Stimulated activated CD8-positive, alpha-beta memory T cell treated with anti-CD3 and anti-CD28 coated beads, Interleukin-4, amount 100 ng/mL, for 48 hours (primary cell): ENCODE measurements at regions not wholly inside any gene's neighbourhood (a gene's known extent, or its start where the extent isn't known, plus 50 kb on each side); places are given as distances from the start of the nearest gene placed in this dataset.

ENCODE experiments used
- DNase-seq: peaks from one replicate; pipeline ENCODE4 v3.0.0-alpha.2; 2020

GRCh38 chr15:36371509-36371908, 207.9 kb upstream of the CDIN1 start:
- DNase-seq: no peak

- DNase-seq: no peak
Measured at GRCh38 chr15:36372968-36373367, 206.5 kb upstream of the CDIN1 start.

- no peak for DNase-seq
Measured at GRCh38 chr15:36373550-36373949, 205.9 kb upstream of the CDIN1 start.

GRCh38 chr15:36389107-36389506, 190.3 kb upstream of the CDIN1 start:
- no peak for DNase-seq

GRCh38 chr15:36390491-36390890, 188.9 kb upstream of the CDIN1 start:
- DNase-seq: no peak

GRCh38 chr15:36392676-36393266, 186.7 kb upstream of the CDIN1 start:
- no peak for DNase-seq

- DNase-seq: no peak
Measured at GRCh38 chr15:36398212-36398611, 181.2 kb upstream of the CDIN1 start.

GRCh38 chr15:36399276-36399675, 180.2 kb upstream of the CDIN1 start:
- DNase-seq: no peak

GRCh38 chr15:36400936-36401585, 178.4 kb upstream of the CDIN1 start:
- no peak for DNase-seq

- DNase-seq: no peak
Measured at GRCh38 chr15:36401586-36401966, 177.8 kb upstream of the CDIN1 start.

- DNase-seq: no peak
Measured at GRCh38 chr15:36403351-36403750, 176.1 kb upstream of the CDIN1 start.

- no peak for DNase-seq
Measured at GRCh38 chr15:36406366-36406765, 173.1 kb upstream of the CDIN1 start.

- DNase-seq: no peak
Measured at GRCh38 chr15:36406911-36407310, 172.5 kb upstream of the CDIN1 start.

- DNase-seq: no peak
Measured at GRCh38 chr15:36407647-36408046, 171.8 kb upstream of the CDIN1 start.

- no peak for DNase-seq
Measured at GRCh38 chr15:36409819-36410218, 169.6 kb upstream of the CDIN1 start.

GRCh38 chr15:36414670-36415069, 164.8 kb upstream of the CDIN1 start:
- no peak for DNase-seq

- no peak for DNase-seq
Measured at GRCh38 chr15:36415643-36416042, 163.8 kb upstream of the CDIN1 start.

GRCh38 chr15:36422631-36423030, 156.8 kb upstream of the CDIN1 start:
- no peak for DNase-seq

- no peak for DNase-seq
Measured at GRCh38 chr15:36426691-36427090, 152.7 kb upstream of the CDIN1 start.

- no peak for DNase-seq
Measured at GRCh38 chr15:36428102-36428845, 151.2 kb upstream of the CDIN1 start.

GRCh38 chr15:36429707-36430106, 149.7 kb upstream of the CDIN1 start:
- no peak for DNase-seq

- DNase-seq: no peak
Measured at GRCh38 chr15:36430280-36430679, 149.1 kb upstream of the CDIN1 start.

GRCh38 chr15:36430726-36431265, 148.6 kb upstream of the CDIN1 start:
- DNase-seq: no peak

- DNase-seq: no peak
Measured at GRCh38 chr15:36432161-36432560, 147.3 kb upstream of the CDIN1 start.
